ENCODE measurements at regions not wholly inside any gene's neighbourhood (a gene's known extent, or its start where the extent isn't known, plus 50 kb on each side); places are given as distances from the start of the nearest gene placed in this dataset.
"Not testable (repeated sequence)": the region's sequence is repeated elsewhere in the genome, so short reads cannot be mapped to it uniquely, and the experiment has no call there.

DNA sequence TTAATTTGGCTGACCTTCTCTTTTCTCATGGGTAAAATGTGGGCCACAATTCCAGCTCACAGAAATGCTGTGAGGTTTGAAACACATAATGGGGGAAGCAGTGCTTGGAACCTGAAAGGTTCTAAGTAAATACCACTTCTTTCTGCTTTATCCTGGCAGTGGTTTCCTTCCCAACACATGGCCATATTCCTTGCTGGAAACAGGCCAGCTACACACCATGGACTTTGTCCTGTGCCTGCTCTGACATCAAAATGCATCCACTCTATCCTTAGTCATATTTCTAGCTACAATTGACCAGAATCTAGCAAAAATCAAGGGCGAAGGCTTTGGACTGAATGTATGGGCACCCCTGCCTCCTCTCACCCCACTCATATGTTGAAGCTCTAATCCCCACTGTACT lies 93.1 kb upstream of the TRPC7 start:
- no peak for DNase-seq (ENCODE audit: low read depth)

DNA sequence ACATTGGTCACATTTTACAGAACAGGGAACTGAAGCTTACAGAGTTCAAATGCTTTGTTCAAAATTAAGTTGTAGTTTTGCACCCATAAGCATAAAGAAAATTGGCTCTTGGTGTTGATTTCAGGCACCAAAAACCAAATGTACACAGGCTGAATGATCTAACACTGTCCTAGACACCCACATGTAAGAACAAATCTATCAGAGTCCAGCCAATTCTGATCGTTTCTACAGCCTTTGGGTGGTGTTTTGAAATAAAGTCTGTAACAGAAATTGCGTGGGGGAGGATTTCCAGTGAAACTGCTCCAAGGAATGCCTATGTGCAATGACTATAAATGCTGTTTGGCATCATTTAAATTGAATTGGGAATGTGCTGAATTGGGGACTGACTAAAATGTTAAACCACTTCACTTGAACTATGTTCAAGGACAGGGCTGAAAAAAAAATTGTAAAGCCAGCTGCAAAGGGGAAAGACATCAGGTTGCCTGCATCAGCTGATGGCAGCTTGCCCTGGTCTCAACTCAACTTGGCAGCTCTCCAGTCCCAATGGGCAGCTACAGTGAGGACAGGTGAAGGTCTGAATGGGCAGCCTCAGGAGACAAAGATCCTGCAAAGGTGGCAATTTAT lies 92.2 kb upstream of the TRPC7 start:
- no peak for DNase-seq (ENCODE audit: low read depth)

GRCh38 chr5:136455409-136455808 lies 90.1 kb upstream of the TRPC7 start:
- DNase-seq (ENCODE audit: low read depth), result no peak

DNA sequence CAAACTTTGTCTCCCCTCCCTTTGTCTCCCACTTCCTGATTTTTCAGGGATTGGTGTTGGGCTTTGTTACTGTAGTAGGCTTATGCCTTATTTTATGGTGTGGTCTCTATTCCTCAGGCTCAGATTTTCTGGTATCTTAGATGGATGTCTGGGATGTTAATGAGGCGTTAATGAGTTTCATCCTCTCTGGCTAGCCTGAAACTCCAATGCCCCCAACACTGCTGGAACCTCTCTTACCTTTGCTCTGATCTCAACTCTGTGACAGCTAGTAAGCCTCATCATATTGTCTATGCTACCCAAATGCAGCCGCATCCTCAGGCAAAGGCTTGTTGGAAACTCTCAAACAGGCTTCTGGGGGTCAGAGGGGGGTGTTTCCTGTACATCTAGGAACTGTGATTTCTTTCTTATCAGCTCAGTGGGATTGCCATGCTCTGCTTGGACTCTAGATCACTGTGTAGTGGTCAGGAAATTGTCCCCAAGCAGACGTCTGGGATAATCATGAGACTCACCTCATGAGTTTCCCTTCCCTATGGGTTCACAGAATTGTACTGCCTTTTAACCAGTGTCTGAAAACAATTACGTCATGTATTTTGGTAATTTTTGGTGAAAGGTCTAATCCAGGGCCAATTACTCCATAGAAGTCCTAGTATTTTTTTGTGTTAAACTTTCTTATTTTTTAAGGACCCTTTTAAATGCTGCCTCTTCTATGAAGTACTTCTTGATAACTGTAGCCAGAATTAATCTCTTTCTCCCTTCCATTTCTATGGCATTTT lies 88.8 kb upstream of the TRPC7 start:
- no peak for DNase-seq (ENCODE audit: low read depth)

- DNase-seq (ENCODE audit: low read depth), result no peak
Observed at GRCh38 chr5:136453199-136453598, 87.9 kb upstream of the TRPC7 start.

DNA sequence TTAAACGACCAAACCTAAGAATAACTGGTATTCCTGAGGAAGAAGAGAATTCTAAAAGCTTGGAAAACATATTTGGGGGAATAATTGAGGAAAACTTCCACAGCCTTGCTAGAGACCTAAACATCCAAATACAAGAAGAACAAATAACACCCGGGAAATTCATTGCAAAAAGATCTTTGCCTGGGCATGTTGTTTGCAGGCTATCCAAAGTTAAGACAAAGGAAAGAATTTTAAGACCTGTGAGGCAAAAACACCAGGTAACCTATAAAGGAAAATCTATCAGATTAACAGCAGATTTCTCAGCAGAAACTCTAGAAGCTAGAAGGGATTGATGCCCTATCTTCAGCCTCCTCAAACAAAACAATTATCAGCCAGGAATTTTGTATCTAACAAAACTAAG lies 82.2 kb upstream of the TRPC7 start:
- DNase-seq (ENCODE audit: low read depth), result not testable (repeated sequence)

DNA sequence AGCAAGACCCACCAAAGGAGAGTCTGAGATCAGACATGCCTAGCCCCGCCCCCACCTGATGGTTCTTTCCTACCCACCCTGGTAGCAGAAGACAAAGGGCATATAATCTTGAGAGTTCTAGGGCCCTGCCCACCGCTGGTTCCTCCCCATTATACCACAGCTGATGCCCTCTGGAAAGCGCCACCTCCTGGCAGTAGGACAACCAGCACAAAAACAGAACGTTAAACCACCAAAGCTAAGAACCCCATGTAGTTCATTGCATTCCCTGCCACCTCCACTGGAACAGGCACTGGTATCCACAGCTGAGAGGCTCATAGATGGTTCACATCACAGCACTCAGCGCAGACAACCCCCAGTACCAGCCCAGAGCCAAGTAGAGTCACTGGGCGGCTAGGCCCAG lies 81.2 kb upstream of the TRPC7 start:
- DNase-seq (ENCODE audit: low read depth), result no peak

- not testable (repeated sequence) for DNase-seq (ENCODE audit: low read depth)
Observed at GRCh38 chr5:136444099-136444498, 78.8 kb upstream of the TRPC7 start.

DNA sequence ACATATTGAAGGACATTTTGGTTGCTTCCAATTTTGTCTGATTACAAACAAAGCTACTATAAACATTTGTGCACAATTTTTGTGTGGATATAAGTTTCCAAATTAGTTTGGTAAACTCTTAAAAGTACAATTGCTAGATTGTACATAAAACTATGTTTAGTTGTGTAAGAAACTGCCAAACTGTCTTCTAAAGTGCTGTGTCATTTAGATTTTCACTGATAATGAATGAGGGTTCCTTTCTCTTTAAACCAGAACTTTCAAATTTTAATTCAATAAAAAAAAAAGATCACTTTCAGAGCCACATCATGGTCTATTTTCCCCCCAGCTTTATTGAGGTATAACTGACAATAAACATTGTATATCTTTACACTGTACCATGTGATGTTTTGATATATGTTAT lies 74.0 kb upstream of the TRPC7 start:
- DNase-seq (ENCODE audit: low read depth), result no peak

DNA sequence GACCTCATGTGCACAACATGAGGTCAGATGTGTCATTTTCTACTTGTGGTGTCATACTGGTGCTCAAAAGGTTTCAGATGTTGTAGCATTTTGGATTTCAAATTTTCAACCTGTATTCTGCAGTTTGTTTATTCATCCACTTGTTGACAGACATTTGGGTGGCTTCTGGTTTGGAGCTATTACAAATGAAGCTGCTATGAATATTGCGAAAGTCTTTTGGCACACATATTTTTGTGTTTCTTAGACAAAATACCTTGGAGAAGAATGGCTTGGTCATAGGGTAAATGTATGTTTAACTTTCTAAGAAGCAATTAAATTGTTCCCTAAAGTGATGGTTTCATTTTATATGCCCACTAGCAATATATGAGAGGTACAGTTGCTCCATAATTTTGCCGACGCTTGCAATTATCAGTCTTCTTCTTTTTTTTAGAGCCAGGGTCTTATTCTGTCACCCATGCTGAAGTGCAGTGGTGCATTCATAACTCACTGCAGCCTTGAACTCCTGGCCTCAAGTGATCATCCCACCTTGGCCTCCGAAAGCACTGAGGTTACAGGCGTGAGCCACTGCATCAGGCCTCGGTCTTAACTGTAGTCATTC lies 70.7 kb upstream of the TRPC7 start:
- no peak for DNase-seq (ENCODE audit: low read depth)

DNA sequence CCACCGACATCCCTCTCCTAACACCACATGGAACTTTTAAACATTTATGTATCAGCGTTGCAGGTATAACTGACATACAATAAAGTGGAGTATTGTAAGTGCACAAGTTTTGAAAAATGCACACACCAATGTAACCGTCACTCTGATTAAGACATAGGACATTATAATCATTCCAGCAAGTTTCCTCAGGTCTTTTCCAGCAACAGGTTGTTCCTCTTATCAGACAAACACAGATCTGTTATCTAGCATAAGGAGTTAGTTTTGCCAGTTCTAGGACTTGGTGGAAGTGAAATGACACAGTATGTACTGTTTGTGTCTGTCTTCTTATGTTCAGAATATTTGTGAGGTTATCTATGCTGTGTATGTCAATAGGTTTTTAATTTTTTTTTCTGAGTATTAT lies 69.5 kb upstream of the TRPC7 start:
- no peak for DNase-seq (ENCODE audit: low read depth)

DNA sequence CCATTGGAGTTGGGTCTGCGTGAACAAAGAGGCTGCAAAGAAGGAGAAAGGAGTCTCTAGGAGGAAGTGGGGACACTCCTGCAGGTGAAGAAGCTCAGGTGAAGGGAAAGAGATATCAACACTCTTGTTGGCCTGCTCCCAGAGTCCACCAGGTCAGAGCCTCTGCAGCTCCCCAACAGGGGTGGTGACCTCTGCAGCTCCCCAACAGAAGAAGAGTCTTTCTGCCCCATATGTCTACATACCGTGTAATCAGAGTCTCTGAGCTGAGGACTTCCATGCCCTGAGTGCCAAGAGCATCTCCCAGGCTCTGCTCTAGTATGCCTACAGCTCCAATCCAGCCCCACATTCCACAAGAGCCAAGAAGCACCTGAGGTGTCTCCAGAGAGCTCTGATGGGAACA lies 67.4 kb upstream of the TRPC7 start:
- DNase-seq (ENCODE audit: low read depth), result no peak

DNA sequence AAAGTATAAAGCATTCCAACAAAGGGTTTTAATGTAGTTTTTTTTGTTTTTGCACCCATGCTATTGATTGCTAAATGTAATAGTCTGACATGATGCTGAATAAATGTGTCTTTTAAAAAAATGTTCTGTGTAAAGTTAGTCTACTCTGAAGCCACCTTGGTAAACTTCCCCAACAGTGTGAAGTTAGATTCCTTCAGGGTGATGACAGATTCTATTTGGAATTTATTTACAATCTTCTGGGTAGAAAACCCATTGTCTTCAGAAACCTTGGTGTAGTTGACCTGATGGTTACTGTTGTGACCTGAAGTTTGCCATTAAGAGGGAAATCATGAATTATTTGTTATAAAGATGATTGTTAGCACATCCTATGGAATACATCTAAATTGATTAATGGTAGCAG lies 64.7 kb upstream of the TRPC7 start:
- no peak for DNase-seq (ENCODE audit: low read depth)

GRCh38 chr5:136427426-136427825 lies 62.1 kb upstream of the TRPC7 start:
- DNase-seq (ENCODE audit: low read depth), result no peak

- no peak for DNase-seq (ENCODE audit: low read depth)
Observed at GRCh38 chr5:136425921-136426320, 60.6 kb upstream of the TRPC7 start.

DNA sequence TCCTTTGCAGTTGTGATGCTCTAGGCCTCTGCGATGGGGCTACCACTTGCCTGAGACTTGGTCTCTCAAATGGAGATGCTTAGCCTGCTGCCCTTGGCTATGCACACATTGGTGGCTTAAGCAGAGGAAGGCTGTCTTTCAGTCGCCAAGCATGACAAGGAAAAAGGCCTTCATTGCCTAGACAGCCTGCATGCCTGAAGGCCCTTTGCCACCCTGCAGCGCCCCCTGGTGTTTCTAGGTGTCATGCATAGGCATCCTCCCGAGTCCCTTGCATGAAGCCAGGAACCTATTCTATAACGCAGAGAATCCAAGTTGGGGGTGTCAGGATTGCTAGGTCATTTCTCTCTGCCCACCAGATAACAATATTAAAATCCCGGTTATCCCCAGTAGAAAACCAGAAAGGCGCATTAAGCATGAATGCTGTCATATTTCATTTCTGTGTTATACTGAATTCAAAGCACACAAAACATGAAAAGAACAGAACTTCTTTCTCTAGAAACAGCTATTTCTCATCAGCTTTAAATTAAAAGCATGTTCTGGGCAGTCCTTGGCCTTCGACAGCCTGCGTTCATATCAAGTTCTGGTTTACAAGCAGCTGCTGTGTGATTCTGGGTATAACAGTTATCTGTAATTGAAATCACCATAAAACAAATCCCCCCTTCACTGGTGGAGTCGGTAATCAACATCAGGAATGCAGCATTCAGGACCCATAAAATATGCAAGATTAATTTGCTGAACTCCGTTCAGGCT lies 59.7 kb upstream of the TRPC7 start:
- DNase-seq (ENCODE audit: low read depth), result peak; percentile 28

DNA sequence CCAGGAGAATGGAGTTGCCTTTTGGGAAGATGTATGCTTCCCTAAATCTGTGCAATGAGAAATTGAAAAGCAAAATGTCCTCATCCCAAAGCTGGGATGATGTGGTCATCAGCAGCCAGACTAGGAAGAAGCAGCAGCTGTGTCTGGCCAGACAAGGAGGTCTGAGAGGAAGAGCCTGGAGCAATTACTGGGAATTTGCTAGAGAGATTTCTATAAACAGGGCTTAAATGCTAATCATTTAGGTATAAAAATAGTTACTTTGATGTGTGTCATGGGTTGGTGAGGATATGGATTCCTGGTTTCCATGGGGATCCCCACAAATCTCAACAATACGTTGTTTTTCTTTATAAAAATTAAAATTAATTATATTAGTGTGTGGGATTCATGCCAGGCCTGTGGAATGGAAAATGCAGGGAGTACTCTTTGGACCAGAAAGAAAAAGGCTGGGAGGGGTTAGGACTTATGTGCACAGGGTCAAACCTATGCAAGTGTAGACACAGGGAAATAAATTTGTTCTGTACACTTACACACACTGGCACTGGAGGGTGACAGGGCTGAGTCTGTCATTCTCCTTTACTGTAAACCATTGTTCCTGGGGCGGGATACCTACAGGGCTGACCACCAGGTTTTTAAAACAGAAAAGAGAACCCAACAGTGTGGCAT lies 58.7 kb upstream of the TRPC7 start:
- no peak for DNase-seq (ENCODE audit: low read depth)

- no peak for DNase-seq (ENCODE audit: low read depth)
Observed at GRCh38 chr5:136420168-136420898, 55.0 kb upstream of the TRPC7 start.

GRCh38 chr5:136418301-136418700 lies 53.0 kb upstream of the TRPC7 start:
- no peak for DNase-seq (ENCODE audit: low read depth)

All from stromal cell of bone marrow (primary cell).